ENCODE measurements at regions not wholly inside any gene's neighbourhood (a gene's known extent, or its start where the extent isn't known, plus 50 kb on each side); places are given as distances from the start of the nearest gene placed in this dataset.

DNA sequence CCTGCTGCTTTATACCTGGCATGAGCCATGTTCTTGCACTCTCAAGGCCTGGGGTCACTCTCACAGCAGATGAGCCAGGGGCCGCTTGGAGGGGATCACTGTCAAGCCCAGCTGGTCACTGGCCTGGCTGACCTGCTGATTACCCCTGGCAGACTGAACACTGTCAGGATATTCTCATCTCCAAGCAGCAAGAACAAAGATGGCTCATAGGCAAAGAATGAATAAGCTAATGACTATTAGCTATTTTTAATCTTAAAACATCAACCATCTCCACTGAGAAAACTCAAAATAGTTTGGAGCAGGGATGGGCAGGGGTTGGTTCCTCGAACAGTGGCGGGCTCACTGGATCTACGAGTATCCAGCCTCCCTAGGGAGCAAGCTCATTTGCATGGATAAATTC, 64.4 kb upstream of the ACAN start:
- TF ChIP-seq, protein P1, sequence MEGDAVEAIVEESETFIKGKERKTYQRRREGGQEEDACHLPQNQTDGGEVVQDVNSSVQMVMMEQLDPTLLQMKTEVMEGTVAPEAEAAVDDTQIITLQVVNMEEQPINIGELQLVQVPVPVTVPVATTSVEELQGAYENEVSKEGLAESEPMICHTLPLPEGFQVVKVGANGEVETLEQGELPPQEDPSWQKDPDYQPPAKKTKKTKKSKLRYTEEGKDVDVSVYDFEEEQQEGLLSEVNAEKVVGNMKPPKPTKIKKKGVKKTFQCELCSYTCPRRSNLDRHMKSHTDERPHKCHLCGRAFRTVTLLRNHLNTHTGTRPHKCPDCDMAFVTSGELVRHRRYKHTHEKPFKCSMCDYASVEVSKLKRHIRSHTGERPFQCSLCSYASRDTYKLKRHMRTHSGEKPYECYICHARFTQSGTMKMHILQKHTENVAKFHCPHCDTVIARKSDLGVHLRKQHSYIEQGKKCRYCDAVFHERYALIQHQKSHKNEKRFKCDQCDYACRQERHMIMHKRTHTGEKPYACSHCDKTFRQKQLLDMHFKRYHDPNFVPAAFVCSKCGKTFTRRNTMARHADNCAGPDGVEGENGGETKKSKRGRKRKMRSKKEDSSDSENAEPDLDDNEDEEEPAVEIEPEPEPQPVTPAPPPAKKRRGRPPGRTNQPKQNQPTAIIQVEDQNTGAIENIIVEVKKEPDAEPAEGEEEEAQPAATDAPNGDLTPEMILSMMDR (IDR thresholded peaks at IDR 0.05; ENCODE audit: low read depth, low read length): no peak
- TF ChIP-seq EZH2phosphoT487 (IDR thresholded peaks at IDR 0.05; ENCODE audit: low read depth): no peak

Measured in OCI-LY3 (cell line).